ENCODE measurements at regions not wholly inside any gene's neighbourhood (a gene's known extent, or its start where the extent isn't known, plus 50 kb on each side); places are given as distances from the start of the nearest gene placed in this dataset.

DNA sequence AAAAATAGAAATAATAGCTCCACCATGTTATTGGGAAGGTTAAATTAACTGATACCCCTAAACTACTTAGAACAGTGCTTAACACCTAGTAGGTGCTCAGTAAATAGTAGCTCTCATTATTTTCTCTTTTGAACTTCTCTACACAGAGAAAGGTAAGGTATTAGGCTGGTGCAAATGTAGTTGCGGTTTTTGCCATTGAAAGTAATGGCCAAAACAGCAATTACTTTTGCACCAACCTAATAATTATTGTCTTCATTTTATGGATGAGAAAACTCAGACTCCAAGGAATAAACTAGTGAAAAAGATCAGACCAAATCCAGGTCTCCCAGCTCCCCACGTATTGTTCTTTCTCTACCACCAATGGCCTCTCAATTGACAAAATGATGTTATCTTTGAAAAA is 157.2 kb upstream of the TMPO start:
- TF ChIP-seq, protein P1, sequence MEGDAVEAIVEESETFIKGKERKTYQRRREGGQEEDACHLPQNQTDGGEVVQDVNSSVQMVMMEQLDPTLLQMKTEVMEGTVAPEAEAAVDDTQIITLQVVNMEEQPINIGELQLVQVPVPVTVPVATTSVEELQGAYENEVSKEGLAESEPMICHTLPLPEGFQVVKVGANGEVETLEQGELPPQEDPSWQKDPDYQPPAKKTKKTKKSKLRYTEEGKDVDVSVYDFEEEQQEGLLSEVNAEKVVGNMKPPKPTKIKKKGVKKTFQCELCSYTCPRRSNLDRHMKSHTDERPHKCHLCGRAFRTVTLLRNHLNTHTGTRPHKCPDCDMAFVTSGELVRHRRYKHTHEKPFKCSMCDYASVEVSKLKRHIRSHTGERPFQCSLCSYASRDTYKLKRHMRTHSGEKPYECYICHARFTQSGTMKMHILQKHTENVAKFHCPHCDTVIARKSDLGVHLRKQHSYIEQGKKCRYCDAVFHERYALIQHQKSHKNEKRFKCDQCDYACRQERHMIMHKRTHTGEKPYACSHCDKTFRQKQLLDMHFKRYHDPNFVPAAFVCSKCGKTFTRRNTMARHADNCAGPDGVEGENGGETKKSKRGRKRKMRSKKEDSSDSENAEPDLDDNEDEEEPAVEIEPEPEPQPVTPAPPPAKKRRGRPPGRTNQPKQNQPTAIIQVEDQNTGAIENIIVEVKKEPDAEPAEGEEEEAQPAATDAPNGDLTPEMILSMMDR (IDR thresholded peaks at IDR 0.05), result no peak
- TF ChIP-seq POLR2AphosphoS5 (IDR thresholded peaks at IDR 0.05; ENCODE audit: low read depth, low read length) (no peak), RXRA (IDR thresholded peaks at IDR 0.05; ENCODE audit: borderline replicate concordance, low read depth) (no peak), MXI1 (IDR thresholded peaks at IDR 0.05; ENCODE audit: low read depth, low read length) (no peak), YY1 (IDR thresholded peaks at IDR 0.05; ENCODE audit: low read depth) (no peak), JUND (IDR thresholded peaks at IDR 0.05) (no peak), SMC3 (IDR thresholded peaks at IDR 0.05; ENCODE audit: low read depth, low read length) (no peak), RAD21 (IDR thresholded peaks at IDR 0.05; ENCODE audit: low read length) (no peak)
- TF ChIP-seq, protein P2, sequence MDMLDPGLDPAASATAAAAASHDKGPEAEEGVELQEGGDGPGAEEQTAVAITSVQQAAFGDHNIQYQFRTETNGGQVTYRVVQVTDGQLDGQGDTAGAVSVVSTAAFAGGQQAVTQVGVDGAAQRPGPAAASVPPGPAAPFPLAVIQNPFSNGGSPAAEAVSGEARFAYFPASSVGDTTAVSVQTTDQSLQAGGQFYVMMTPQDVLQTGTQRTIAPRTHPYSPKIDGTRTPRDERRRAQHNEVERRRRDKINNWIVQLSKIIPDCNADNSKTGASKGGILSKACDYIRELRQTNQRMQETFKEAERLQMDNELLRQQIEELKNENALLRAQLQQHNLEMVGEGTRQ (IDR thresholded peaks at IDR 0.05; ENCODE audit: borderline replicate concordance, low read depth, low read length), result no peak
- TF ChIP-seq, protein P3, sequence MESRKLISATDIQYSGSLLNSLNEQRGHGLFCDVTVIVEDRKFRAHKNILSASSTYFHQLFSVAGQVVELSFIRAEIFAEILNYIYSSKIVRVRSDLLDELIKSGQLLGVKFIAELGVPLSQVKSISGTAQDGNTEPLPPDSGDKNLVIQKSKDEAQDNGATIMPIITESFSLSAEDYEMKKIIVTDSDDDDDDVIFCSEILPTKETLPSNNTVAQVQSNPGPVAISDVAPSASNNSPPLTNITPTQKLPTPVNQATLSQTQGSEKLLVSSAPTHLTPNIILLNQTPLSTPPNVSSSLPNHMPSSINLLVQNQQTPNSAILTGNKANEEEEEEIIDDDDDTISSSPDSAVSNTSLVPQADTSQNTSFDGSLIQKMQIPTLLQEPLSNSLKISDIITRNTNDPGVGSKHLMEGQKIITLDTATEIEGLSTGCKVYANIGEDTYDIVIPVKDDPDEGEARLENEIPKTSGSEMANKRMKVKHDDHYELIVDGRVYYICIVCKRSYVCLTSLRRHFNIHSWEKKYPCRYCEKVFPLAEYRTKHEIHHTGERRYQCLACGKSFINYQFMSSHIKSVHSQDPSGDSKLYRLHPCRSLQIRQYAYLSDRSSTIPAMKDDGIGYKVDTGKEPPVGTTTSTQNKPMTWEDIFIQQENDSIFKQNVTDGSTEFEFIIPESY (IDR thresholded peaks at IDR 0.05; ENCODE audit: borderline replicate concordance, low read depth), result no peak
- TF ChIP-seq, protein P4, sequence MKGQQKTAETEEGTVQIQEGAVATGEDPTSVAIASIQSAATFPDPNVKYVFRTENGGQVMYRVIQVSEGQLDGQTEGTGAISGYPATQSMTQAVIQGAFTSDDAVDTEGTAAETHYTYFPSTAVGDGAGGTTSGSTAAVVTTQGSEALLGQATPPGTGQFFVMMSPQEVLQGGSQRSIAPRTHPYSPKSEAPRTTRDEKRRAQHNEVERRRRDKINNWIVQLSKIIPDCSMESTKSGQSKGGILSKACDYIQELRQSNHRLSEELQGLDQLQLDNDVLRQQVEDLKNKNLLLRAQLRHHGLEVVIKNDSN (IDR thresholded peaks at IDR 0.05; ENCODE audit: borderline replicate concordance, low read depth), result no peak

All from SK-N-SH (cell line).